GM18873 (cell line): ENCODE measurements at regions not wholly inside any gene's neighbourhood (a gene's known extent, or its start where the extent isn't known, plus 50 kb on each side); places are given as distances from the start of the nearest gene placed in this dataset.
"Not testable (repeated sequence)": the region's sequence is repeated elsewhere in the genome, so short reads cannot be mapped to it uniquely, and the experiment has no call there.

Source experiments
- ATAC-seq: cut with Tn5 transposase; IDR thresholded peaks from one replicate; pipeline ENCODE4 v1.9.1; 2021; ENCODE audit warnings: mild to moderate bottlenecking, moderate library complexity, moderate number of reproducible peaks; ENCODE audit not compliant: unreplicated experiment, low FRiP score

DNA sequence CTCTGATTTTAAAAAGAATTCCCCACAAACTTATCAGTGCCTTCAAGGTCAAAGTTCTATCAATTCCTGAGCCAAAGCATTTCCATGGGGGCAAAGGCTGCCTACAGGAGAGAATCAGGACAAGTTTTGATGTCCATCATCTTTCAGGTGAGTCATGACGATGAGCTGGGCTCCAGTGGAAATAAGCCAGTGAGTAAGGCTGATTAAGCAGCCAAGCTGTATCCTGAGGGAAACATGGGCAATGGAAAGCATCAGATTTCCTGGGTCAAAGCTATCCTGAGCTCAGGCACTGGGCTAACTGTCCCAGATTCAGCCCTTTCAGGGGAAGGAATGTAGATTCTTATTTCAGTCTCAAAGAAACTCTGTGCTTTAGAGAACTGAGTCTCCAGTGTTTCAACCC lies 377.4 kb downstream of the CD109 start:
- no peak for ATAC-seq

DNA sequence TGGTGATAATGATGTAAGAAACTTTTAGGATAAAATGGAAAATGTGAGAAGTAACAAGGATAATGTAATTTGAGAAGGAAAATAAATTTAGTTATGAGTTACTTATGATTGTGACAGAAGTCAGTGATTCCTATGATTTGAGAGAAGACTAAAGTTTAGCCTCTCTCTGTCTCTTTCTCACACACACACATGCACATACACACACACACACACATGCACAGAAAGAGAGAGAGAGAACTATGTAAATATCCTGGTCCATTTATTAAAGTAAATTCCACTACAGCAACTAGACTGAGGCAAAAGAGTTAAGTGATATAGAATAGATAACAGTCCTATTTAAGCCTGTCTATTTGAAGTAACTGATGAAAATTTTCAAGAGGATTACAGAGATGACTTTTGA lies 375.2 kb downstream of the CD109 start:
- no peak for ATAC-seq

DNA sequence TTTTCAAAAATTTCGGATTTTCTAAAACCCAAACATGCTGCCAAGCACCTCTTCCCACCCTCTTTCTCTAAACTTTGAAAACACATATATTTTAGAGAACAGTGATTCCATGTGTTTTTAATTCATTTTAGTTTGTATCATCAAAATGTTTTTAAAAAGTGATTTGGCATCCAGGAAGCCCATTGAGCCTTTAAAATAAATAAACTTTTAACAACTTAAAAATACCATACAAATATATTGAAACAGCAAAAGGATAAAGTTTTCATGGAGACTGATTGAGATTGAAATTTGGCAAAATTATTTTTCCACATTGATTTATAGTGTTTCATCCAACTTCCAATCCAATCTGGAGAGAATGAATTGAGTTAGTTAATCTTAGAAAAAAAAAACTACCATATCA lies 374.7 kb downstream of the CD109 start:
- no peak for ATAC-seq

DNA sequence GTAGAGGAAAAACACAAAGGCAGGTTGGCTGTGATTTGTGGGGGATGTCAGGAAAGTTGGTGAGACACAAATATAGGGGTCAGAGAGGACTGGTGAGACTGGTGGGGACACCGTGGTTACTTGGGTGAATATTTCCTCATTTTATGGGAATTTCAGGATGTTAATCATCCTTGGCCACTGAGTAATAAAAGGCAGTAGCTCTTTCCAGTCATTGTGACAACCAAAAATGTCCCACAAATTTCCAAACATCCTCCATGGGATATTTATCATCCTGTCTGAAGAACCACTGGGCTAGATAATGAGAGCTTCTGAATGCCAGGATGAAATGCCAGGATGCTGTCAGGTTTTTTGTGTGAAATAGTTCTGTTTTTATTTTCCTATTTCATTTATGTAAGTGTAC lies 374.1 kb downstream of the CD109 start:
- no peak for ATAC-seq

DNA sequence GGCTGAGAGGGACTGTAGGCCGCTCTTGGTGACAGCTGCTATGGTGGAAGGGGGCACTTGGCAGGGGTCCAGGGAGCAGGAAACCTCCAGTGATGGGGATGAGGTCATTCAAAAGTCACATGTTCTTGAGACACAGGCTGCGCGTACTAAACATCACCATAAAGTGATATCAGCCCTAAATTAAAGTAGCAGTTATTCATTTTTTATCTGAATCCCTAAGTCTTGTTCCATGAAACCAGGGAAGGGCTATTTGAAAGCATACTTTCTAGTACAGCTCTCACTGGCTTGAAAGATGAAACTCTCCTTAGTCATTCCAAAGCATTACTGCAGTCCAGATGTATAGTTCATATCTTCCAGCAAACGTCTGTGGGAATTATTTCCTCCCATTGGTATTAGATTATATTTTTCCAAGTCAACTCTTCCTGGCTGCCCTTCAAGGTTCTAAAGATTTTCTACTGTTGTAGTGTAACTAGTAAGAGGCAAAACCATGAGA lies 373.1 kb downstream of the CD109 start:
- ATAC-seq, result no peak

DNA sequence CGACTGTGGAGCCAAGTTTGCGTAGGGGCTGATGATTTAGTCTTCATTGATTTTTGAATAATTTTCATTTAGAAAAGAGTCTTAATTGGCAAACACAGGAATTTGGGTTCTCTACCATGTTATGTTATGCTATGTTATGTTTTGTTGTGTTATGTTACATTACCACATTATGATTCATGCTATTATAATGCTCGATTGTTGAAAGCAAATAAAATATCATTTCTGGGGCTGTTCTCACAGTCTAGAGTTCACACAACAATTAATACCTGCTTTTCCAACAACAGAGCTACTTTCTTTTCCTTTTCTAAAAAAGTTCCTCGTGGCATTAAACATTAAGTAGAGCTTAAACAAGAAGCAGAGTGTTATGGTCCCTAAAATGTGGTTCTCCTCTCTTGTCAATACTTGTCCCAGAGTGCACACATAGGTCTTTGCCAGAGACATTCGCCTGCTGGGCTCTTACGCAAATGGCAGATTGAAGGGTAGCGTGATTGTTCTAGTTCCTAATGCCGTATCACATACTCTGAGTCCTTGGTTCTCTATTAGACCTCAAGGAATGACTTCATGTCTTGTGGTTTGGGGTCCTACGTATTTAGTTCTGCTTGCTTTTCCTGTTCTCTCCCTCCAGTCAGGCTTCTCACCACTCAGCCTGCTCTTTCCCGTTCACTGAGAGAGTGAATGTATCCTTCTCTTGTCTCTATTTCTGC lies 370.3 kb downstream of the CD109 start:
- no peak for ATAC-seq

DNA sequence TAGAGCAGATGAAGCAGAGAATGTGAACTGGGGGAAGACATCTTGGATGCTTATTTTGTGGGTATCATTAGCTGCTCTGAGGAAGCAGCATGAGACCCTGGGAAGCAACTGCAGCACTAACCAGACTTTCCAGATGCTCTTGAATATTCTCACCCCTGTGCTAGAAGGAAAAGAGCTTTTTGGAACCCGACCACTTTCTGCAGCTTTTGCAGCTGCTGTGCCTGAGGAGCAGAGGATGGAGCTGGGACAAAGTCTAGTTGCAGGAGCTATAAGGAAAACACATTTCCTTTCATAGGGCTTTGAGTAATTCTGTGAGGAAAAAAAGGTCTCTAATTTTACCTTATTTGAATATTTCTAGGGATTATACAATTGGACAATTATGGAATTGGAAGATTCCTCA lies 369.7 kb downstream of the CD109 start:
- no peak for ATAC-seq

DNA sequence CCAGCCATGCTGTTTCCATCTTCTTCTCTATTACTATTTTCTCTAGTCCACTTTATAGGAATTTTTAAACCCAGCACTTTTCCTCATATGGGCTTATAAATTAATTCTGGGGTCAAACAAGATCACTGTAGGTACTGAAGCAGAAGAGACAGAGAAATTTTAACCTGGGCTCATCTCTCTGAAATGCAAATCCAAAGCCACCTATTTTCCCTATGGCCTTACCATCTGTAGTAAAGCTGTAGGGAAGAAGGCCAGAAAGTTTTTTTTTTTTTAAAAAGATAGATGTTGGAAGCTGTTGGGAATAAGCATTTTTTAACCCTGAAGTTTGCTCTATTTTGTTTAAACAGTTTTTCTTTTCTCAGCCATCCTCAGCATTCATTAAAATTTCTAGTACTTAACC lies 367.4 kb downstream of the CD109 start:
- no peak for ATAC-seq

DNA sequence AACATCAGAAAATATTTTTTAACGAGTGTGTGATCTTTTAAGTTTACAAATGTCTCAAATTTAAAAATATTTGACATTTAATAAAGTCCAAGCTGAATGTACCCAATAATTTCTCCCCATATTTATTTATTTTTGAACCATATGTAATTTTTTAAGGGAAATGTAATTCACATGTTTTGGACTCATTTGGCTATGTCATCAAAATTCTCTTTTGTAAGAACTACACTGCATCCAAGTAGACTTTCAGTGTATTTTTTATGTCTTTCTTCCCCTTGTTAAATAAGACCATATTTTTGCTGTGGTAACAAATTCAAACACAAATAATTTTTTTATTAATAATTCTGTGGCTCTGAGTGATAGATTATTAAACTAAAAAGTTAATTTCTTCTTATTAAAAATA lies 365.2 kb downstream of the CD109 start:
- no peak for ATAC-seq

DNA sequence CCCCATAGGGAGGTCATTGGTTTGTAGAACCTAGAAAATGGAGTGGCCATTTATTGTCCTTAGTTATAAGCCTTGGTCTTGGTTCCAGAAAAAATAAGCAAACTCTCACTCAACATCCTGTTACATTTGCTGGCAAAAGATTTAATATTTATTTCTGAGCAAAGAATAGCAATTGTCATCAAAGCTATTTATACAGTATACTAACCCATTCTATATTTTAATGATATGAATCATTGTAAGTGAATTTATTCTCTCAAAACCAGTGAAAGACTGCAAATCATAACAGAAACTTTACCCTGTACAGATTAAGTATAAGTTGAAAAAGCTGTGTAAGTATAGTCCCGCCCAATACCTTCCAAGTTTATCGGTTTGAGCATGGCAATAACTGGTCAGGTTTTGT lies 364.4 kb downstream of the CD109 start:
- no peak for ATAC-seq

DNA sequence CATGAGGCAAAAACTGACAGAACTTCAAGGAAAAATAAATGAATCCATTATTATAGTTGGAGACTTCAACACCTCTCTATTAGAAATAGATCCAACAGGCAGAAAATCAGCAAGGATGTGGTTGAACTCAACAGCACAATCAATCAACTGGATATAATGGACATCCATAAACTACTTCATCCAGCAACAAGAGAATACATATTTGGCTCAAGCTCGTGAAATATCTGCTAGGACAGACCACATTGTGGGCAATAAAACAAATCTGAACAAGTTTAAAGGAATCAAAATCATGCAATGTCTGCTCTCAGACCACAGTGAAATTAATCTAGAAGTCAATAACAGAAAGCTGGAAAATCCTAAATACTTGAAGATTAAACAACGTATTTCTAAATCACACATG lies 362.6 kb downstream of the CD109 start:
- no peak for ATAC-seq

DNA sequence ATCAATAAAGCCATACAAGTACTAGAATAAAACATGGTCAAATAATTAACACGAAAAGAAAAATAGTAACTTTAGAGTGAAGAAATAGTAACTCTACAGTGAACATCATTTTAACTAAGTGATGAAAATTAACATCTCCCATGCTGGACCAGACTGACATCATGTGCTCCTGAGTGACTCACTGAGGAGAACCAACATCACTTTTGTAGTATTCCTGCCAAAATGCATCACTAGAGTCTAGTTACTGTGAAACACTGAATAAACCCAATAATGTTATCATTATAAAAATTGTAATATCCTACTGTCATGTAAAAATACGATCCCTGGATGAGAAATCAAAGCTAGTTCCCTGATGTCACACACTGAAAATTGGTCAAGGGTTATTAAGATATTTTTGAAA lies 361.3 kb downstream of the CD109 start:
- no peak for ATAC-seq

DNA sequence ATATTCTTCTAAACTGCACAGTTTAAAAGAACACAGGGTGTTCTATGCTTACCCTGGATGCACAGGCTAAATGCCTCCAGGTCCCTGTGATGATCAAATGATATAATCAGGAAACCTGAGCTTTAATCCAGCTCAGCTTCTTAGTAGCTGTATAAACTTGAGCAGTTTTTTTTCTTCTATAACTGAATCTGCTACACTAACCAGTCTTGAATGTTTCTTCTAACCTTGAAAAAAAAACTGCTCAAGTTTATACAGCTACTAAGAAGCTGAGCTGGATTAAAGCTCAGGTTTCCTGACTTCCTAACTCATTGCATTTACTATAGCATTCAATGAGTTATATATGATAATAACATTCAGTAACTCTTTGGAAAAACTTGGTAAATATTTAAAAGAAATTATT lies 358.2 kb downstream of the CD109 start:
- ATAC-seq, result no peak

DNA sequence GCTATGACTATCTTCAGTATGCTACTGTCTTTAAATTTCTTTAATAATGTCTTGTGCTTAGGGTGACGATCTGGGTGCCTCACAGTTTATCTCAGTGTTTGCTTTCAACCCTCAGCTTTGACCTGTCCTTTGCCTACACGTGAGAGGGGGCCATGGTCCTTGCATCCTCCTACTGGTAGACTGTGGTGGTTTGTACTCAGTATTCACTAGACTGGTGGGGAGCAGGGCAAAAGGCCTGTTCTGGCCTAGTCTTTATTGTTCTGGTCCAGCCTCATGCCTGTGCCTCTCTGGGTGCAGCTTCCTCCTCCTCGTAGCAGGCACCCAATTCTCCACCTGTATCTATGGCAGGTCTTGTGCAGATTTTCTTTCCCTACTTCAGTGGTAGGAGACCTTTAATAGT lies 354.9 kb downstream of the CD109 start:
- no peak for ATAC-seq

DNA sequence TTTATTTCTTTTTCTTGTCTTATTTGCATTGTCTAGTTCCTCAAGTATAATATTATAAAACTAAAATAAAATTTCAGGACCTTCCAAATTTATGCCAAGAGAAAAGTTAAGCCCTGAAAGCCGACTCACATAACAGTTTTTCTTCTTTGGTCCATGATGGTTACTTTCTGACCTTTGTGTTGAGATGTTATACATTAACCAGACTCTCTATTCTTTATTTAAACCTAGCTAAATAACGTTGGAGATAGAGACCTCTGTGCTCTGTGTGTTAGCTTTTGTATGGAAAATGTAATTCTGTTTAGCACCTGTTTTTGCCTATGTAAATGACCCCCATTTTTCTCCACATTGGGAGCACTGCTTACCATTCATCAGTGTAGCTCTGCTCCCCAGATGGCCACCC lies 352.4 kb downstream of the CD109 start:
- ATAC-seq, result no peak

DNA sequence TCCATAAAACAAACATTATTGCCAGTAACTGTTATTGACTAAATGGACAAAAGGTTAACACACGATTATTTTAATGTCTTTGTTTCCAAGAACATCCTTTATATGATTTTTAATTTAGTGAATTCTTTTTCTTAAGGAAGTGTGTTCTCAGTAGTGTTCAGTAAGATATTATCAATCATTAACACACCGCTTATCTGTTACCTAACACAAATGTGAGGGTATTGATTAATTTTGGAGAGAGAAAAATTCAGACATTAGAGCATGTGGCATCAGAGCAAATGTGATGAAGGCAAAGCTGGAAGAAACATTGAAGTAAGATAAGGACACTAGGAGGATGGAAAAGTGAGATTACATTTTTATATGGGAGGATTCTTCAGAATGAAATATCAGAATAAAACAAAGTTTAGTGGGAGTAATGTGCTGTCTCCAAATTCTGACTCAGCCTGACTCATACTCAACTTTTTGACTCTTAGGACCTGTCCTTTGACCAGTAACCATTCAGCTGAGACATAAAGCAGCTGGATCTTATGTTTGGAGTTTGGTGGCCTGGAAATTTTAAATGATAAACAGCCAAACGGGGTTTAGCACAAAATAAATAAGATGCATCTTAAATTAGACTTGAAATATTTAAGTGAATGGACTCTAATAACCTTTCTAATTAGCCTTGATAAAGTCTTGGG lies 348.6 kb downstream of the CD109 start:
- no peak for ATAC-seq

DNA sequence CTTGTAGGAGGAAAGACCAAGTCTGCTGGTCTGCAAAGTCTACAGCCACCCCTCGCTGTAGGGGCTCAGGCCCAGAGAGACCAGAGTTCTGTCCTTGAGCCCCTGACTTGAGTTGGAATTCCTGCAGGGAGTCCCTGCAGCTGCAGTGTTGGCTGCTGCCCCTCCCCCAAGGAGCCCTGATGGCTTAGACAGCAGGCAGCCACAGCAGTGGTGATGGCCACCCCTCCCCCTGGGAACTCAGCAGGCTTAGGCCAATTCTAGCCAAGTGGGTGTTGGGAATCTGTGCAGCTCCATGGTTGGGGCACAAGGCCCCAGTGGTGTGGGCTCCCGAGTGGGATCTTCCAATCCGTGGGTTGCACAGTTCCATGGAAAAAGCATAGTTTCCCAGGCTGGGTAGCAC lies 345.4 kb downstream of the CD109 start:
- ATAC-seq, result no peak

DNA sequence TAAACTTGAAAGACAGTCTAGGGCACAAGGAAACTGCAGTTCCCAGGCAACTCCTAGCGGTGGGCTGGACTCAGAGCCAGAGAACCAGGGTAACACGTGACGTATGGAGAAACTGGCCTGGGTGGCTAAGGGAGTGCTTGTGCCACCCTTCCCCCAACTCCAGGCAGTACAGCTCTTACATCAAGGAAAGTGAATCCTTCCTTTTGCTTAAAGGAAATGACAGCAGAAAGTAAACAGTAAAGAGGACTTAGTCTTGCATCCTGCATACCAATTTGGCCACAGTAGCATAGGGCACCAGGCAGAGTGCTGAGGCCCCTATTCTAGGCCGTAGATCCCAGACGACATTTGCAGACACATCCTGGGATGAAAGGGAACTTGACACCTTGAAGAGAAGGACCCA lies 322.8 kb downstream of the CD109 start:
- no peak for ATAC-seq

DNA sequence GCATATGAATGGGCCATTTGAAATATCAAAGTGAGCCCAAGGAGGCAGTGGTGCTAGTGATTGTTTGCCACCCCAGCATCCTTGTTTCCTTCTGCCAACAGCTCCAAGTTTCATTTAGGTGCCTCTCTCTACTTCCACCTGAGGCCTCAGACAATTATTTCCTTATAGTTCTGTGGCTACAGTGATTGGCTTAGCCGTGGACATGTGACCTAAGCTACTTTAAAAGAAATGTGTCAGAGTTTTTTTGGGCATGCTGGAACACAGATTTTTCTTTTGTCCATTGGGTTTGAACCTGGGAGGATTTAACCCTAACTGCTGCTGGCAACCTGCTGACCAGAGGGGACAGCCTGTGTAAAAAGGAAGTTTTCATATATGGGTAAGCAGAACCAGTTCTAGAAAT lies 319.4 kb downstream of the CD109 start:
- ATAC-seq, result no peak

DNA sequence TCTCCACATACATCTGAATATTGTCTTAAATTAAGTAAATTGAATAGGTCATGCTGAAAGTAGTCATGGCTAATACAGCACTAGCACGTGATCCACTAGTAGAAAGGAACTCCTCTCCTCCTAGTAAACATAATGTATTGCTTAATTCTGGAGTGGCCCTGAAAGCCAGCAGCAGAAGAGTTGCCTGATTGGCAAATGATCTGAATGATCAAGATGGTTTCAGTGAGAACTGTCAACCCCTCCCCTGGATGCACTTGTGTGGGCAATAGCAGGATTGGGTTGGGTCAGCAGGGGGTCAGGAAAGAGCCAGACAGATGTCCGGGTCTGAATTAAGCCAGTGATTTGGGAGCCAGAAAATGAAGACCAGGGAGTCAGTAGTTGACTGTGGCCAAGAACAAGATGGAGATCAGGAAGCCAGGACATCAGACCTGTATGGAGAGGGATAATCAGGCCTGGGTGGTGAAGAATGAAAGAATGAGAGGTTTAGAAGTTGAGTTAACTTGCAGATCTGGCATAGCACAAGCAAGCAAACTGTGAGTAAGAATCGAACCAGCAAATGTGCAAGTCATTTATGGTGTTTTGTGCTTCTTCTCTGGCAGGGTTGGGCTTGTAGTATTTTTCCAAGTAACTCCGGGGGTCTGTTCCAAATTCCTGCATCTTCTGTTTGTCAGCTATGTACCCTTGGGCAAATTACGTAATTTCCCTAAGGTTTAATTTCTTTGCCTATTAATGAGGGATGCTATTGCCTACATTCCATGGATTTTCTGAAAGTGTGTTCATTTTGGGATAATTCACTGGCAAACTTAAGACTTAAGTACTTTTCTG lies 304.9 kb downstream of the CD109 start:
- ATAC-seq, result no peak

DNA sequence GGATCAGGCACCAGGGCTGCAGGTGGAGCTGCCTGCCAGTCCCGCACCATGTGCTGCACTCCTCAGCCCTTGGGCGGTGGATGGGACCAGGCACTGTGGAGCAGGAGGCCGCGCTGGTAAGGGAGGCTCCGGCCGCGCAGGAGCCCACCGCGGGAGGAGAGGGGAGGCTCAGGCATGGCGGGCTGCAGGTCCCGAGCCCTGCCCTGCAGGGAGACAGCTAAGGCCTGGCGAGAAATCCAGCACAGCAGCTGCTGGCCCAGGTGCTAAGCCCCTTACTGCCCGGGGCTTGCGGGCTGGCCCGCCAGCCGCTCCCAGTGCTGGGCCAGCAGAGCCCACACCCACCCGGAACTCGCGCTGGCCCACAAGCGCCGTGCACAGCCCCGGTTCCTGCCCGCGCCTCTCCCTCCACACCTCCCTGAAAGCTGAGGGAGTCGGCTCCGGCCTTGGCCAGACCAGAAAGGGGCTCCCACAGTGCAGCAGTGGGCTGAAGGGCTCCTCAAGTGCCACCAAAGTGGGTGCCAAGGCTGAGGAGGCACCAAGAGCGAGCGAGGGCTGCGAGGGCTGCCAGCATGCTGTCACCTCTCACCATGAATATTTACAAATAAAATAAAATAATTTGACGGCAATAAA lies 294.7 kb downstream of the CD109 start:
- ATAC-seq, result not testable (repeated sequence)
